ENCODE measurements at regions not wholly inside any gene's neighbourhood (a gene's known extent, or its start where the extent isn't known, plus 50 kb on each side); places are given as distances from the start of the nearest gene placed in this dataset.
"Not testable (repeated sequence)": the region's sequence is repeated elsewhere in the genome, so short reads cannot be mapped to it uniquely, and the experiment has no call there.

DNA sequence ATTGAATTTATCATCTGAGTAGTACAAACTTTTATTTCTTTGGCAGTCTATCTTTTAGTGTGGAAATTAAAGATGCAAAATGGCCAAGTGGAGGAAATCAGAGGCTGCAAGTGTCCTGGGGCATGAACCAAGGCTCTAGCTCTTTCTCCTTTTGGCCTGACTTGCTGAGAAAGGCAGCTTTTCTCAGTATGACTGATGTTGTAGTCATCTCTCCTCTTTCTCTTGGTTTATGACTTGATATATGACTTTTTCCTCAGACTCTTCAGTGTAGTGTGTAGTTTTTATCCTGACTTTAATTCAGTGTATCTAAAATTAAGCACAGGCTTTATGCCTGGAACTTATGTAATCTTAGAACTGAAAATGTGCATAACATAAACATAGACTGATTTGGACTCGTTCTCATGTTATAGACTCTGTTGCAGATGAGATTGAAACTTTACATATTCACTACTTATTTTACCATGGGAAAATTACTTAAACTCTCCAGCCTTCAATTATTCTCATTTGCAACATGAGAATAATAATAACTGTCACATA lies 65.7 kb downstream of the SLITRK5 start:
- no peak for DNase-seq (ENCODE audit: low spot score)

DNA sequence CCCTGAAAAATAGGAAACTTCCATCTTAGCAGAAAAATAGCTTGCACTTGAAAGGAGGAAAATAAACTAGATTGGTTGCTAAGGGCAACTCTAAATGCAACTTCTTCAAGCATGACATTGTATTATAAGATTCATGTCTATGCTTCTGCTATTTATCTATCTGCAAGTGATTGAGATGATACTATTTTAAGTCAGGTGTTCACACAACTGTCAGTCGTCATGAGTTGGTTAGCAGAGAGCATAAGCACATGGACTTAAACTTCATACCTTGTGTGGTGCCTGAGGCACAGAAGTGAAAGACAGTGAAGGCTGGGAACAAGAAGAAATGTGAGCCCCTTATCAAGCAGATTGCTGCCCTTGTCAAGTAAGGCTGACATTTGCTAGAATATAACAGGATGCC lies 82.9 kb downstream of the SLITRK5 start:
- no peak for DNase-seq (ENCODE audit: low spot score)

DNA sequence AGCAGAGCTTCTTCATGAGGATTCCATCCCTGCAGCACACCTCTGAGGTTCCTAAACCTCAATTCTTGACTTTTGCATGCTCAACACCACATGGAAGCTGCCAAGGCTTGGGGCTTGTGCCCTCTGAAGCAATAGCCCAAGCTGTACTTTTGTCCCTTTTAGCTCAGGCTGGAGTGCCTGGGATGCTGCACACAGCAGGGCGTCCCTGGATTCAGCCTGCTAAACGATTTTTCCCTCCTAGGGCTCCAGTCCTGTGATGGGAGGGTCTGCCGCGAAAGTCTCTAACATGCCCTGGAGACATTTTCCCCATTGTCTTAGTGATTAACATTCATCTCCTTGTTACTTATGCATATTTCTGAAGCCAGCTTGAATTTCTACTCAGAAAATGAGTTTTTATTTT lies 98.3 kb downstream of the SLITRK5 start:
- DNase-seq (ENCODE audit: low spot score): no peak

DNA sequence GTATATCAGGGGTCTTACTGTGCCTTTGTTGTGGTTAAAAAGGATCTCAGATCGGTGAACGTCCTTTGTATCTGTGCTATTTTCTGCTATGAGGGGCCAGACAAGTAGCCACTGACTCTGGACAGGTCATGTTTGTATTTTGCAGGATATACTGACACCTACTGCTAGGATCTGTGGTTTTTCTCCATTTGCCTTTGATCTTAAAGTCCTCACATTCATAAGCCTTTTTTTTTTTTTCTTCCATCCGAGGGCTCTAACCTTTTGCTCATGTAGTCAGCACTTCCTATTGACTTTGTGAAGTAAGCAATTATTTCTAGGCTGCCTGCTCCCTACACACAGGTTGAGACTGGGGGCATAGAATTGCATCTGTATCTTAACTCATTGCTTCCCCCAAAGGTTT lies 106.2 kb downstream of the SLITRK5 start:
- DNase-seq (ENCODE audit: low spot score): no peak

DNA sequence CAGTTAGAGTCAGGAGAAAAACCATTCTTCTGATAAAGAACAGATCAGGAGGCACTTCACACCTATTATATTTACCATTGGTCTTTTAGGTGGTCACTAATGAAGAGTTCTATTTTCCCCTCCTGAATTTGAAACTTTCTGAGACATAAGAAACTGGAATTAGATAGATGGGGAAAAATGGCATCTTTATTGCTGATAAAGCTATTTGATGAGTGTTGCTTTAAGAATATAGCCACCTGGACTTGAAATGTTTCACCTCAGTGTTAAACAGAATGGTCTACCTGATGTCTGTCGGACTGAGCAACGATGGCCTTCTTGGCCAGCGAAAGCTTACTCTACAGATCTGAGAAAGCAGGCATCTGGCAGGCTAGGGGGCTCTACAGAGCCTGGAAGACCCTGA lies 107.0 kb downstream of the SLITRK5 start:
- no peak for DNase-seq (ENCODE audit: low spot score)

DNA sequence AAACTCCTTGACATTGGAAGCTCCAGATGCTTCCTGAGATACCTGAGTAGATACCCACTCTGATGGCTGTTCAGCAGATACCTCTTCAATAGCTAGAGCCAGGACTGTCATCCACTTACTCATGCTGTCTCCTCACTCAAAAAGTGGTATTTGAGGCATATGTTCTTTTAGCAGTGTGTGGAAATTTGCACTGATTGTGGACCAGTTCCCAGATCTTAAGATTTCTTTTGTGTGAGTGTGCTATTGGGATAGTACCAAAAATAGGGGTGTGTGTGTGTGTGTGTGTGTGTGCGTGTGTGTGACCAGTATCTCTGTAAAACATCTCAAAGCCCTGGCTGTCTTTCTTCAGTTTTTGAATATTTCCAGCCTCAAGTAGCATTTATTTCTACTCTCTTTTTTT lies 108.3 kb downstream of the SLITRK5 start:
- no peak for DNase-seq (ENCODE audit: low spot score)

DNA sequence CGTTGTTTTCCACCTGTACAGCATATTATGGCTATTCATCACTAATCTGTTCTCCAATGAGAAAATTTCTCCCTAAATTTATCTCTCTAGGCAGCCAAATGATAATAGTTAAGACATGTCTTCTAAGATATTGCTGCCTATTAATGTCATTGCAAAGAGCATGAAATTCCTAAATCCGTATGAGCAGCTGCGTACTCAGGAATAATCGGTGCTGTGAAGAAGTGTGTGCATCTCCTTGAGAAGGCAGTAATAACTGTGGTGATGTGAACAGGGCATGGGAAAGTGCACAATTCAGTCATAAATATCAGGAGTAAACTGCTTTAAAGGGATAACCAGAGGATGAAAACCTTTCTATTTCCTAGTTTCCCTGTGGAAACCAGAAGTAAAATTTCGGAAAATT lies 112.2 kb downstream of the SLITRK5 start:
- no peak for DNase-seq (ENCODE audit: low spot score)

DNA sequence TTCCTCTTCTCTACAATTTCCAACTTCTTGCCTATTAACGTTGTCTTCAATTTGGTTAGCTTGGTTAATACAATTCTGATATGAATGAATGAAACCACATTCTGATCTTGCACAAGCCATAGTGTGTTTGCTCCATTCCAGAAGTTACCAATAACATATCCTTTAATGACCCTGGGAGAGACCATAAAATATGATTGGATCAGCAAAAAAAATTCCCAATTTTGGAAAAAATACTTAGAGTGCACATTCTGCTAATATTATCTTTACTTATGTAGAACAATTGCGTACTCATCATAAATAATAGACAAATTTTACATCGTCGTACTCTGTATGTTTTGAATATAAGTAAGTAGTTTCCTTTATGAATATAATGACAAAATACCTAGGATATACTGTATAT lies 117.2 kb downstream of the SLITRK5 start:
- DNase-seq (ENCODE audit: low spot score): no peak

DNA sequence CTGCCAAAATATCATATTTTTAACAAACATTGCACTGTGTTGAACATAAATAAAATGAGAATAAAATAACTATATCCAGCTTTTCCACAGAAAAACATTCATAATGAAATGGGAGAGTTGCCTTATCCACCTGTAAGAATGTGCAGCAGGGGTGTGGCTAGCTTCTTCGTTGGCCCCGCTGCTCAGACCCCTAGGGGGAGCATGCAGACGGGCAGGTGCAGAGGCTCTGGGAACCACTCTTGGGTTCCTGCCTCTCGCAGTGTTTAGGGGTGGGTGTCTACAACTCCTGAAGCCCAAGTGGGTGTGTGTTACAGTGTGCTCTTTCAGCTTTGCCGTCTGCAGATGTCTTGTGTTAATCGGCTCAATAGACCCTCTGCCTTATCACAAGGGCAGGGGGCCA lies 121.7 kb downstream of the SLITRK5 start:
- DNase-seq (ENCODE audit: low spot score): no peak

DNA sequence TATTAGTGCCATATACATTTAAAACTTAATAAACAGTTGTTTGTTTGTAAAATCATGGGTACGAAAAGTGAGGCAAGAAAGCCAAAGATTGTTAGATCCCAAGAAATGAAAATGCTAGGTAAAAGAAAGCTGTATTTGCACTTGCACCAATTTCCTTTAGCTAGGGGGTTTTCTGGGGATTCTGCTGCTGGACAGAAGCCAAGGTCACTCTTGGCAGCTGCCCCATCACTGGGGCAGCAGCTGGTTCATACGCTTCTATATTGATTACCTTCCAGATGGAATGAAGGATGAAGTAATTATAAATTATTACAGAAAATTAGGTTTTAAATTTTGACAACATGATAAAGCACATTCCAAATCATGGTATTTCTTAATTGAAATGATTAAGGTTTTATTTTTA lies 127.4 kb downstream of the SLITRK5 start:
- no peak for DNase-seq (ENCODE audit: low spot score)

DNA sequence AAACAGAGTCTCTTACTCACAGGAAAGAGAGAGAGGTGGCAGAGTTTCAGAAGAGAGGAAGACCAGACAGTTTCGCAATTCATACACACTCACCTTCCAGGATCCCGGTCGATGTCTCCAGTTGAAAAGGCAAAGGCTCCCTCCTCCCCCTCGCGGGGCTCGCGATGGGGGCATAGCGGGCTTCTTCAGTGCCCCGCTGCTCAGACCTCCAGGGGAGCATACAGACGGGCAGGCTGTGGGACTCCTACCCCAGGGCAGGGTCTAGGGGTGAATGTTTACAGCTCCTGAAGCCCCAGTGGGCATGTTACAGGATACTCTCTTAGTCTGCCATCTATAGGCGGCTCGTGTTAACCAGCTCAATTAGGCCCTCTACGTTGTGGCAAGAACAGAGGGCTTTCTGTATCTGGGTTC lies 139.2 kb downstream of the SLITRK5 start:
- DNase-seq (ENCODE audit: low spot score): no peak

DNA sequence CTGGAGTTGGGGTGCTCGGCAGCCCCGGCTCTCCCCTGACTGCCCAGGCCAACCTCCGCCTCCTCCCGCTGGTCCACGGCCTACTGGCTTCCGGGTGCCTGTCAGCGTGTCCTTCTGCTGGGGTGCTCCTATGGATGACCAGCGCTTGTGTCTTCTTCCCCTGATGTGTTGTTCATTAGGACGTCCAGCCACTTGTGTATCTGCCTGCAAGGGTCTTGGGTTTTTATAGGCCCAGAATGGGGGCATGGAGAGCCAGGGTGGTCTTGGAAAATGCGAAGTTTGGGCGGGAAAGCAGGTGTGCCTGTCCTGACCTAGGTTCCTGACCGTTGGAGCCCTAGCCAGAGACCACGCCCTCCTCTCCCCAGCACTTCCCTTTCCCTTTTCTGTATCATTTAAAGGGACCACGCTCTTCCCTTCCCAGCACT lies 139.8 kb downstream of the SLITRK5 start:
- no peak for DNase-seq (ENCODE audit: low spot score)

DNA sequence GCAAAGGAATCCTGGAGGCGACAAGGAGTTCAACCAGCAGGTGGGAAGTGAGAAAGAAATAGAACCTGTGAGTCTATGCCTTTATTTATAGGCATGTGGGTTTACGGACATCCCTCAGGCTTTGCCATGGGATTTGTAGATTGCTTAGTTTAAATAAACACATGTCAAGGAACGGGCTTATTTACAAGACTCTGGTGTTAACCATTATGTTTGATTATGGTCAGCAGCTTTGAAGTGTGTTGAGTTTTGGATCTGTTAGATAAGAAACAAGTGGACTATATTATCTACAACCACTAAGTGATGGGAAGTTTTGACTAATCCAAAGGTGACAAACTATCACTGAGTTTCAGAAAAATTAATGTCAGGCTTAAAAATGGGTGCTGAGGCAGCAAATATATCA lies 143.2 kb downstream of the SLITRK5 start:
- DNase-seq (ENCODE audit: low spot score): no peak

DNA sequence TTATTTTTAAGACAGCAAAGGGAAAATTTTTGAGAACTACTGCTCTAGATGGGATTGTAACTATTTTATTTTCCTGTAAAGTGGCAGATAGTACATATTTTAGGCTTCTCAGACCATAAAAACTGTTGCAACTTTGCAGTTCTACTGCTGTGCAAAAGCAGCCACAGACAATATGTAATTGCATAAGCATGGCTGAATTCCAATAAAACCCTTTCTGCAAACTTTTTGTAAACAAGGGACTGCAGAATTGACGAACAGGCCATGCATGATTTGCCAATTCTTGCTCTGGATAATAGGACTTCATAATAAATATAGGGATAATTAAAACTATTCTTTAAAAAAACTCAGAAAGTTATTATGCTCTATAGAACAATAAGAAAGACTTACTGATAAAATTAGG lies 149.1 kb downstream of the SLITRK5 start:
- no peak for DNase-seq (ENCODE audit: low spot score)

DNA sequence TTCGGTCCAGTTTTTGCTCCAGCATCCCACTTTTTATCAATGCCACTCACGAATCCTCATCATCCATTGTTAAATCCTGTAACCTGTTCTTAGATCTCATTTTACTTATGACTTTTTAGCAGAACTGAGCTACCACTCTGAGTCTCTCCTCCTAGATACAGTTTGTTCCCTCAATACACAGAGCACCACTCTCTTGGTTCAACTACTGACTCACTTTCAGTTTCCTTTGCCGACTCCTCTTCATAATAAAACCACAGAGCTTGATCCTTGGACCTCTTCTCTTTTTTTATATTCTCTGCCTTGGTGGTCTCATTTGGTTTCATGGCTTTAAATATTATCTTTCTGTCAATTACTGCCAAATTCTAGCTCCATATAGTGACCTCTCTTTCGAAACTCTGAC lies 150.3 kb downstream of the SLITRK5 start:
- no peak for DNase-seq (ENCODE audit: low spot score)

DNA sequence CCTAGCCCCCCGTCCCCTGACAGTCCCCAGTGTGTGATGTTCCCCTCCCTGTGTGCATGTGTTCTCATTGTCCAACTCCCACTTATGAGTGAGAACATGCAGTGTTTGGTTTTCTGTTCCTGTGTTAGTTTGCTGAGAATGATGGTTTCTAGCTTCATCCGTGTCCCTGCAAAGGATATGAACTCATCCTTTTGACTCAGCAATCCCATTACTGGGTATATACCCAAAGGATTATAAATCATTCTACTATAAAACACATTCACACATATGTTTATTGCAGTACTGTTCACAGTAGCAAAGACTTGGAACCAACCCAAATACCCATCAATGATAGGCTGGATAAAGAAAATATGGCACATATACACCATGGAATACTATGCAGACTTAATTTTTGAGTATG lies 155.1 kb downstream of the SLITRK5 start:
- not testable (repeated sequence) for DNase-seq (ENCODE audit: low spot score)

DNA sequence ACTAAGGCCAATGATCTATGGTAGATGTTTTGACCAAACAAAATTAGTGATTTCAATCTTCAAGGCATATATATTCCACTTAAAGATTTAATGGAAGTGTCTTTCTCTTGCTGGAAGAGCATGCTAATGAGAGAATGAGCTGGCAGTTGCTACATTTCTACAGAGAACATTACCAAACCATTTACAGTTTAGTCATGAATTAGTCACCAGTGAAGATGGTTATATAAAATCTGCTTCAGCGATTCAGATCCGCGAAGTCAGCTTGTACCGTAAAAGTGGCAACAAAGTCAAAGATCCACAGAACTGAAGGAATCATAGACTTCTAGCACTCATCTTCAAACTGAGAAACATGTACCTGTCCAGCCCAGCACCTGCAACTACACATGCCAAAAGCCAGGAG lies 156.3 kb downstream of the SLITRK5 start:
- no peak for DNase-seq (ENCODE audit: low spot score)

DNA sequence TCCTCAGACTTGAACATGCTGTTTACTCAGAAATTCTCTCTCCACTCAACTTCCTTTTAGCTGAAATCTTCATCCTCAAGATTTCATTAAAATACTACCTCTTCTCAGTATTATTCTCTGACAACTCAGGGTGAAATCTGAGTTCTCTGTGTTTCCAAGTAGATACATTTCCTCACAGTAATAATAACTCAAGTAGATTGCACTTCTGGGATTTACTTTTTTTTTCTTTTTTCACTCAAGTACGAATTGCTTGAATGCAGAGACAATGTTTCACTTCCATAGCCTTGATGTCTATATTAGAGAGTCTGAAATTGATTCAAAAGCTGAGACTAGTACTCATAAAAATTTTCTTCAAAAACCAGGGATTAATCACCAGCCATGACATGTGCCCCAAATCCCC lies 166.4 kb downstream of the SLITRK5 start:
- DNase-seq (ENCODE audit: low spot score): no peak

DNA sequence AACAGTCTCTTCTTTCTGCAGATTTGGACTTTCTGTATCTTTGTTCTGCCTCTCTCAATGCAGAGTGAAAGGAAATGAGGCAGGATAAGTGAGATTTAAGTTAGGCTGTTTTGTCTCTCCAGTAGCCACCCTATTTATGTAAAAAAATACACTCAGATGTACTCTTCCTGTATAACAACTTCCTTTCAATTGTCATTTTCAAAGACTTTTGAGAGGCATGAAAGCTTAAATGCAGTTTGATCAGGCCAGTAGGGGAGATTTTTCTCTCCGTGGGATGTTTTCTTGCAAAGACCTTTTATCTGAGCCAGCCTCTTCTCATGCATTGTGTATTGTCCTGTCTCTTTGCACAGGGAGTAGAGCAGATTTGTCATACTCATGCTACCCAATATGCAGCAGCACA lies 166.8 kb downstream of the SLITRK5 start:
- DNase-seq (ENCODE audit: low spot score): no peak

DNA sequence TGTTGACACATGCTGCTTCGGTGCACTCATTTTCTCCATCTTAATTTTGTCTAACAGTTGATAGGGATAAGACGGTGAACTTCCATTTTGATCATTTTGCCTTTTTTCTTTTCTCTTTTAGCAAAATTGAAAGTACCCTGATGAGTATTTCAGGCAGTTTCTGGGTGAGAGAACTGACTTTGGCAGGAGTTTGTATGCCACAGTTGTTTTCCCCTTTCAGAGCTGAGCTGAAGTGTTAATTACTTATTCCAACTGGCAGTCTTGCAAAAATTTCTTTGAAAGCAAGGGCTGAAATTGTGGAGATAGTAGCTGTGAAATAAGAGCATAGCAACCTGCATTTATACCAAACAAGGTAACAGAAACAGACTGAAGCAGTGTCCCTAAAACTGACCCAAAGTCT lies 180.2 kb downstream of the SLITRK5 start:
- no peak for DNase-seq (ENCODE audit: low spot score)

DNA sequence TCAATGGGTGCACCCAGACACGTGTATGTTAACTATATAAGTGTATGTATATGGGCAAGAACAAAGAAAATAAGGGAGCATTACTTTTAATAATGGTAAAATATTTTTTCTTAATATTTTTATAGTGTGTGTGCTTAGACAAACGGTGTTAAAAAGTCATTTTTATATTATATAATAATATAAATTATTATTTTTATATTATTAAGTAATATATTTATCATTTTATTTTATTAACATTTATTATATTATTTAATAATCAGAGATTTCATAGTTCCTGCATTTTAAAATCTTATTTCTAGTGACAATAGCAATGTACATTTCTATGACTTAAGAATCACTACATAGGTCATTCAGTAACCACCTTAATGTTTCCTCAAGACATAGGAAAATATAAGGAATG lies 184.4 kb downstream of the SLITRK5 start:
- no peak for DNase-seq (ENCODE audit: low spot score)

DNA sequence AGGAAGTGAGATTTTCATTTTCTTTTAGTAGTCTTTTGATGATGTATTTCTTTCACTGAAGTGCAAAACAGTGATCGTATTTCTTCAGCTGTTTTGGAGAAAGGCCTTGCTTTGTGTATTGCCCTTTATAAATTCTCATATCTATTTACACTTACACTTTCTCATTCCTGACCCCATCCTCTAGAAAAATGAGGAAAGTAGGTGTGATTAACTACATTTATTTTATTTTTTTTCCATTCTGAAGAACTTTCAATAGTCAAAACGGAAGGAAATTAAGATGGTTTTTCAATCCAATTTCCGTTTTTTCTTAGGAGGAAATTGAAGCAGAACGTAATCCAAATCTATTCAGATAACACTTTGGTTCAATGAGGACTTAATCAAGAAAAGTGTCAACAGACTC lies 188.1 kb downstream of the SLITRK5 start:
- DNase-seq (ENCODE audit: low spot score): no peak

DNA sequence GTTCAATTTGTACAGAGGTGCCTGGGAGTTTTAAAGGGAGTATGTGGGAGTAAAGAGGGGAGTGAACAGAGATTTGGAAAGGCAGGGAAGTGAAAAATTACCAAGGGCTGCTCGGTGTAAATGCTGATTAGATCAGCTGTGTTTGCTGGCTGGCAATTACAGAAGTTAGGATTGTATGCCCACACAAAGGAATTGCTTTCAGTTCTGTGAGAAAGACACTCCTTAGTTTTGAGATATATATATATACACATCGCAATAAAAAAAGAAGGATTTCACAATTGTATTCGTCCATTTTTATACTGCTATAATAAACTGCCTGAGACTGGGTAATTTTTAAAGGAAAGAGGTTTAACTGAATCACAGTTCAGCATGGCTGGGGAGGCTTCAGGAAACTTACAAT lies 196.3 kb downstream of the SLITRK5 start:
- no peak for DNase-seq (ENCODE audit: low spot score)

DNA sequence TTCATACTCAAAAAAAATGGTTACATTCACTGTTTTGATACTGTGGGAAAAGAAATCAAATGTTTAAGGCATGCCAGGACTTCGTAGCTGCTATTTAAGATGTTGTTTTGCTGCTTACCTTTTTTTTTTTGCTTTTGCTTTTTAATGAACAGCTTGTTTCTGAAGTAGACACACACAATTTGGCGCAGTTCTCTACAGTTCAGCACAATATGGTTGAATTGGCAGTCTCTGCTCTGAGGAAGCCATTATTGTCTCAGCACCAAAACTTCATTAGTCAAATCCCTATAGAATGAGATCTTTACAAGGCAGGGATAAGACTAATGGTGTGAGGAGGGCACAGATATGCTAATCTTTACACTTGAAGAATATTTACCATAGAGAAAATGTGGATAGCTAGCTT lies 197.6 kb downstream of the SLITRK5 start:
- no peak for DNase-seq (ENCODE audit: low spot score)

DNA sequence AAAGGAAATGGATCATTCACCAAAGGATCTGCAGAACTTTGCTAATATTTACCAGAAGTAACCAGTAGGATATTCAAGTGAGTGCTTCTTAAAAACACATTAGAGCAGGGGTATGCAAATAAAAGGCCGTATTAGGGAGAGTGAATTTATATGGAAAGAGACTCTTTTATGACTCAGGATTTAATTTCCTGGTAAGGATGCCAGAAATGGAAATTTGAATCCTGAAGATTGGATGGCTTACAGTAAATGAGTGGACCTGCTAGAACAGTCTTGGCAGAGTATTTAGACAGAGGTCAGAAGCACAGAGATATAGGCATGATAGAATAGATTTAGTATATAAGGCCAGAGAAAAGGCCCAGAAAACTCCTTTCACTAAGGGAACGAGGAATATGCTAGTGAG lies 201.6 kb downstream of the SLITRK5 start:
- DNase-seq (ENCODE audit: low spot score): no peak

Measured in mucosa of gallbladder (tissue), 1 donor.